K562 (cell line): ENCODE measurements at regions not wholly inside any gene's neighbourhood (a gene's known extent, or its start where the extent isn't known, plus 50 kb on each side); places are given as distances from the start of the nearest gene placed in this dataset.

ENCODE experiments used
- ATAC-seq: fragments of 200-7000 bp; cut with Tn5 transposase; 3 replicates; pipeline ENCODE4 v1.9.1; 2020; ENCODE audit warnings: moderate library complexity
- BruUV-seq: library from RNA; stranded (reverse); fragments of 400-500 nt; replicated peaks from 2 replicates; lab custom pipeline; 2021; lab: Mats Ljungman, UMichigan
- CTCF ChIA-PET: fragments of 300-600 bp; formaldehyde crosslinking; extraction: SDS; loops from one replicate; lab custom pipeline; 2021; ENCODE audit warnings: low intra/inter-chr PET ratio; lab: Yijun Ruan, JAX
- POLR2A ChIA-PET: fragments of 300-600, 350-650 bp; sonication (Branson Sonifier 250); formaldehyde crosslinking; extraction: SDS; loops from one replicate; lab custom pipeline; 2021; ENCODE audit warnings: antibody characterized with exemption, inconsistent platforms; lab: Yijun Ruan, JAX
- DNase-seq, 4 experiments: peaks; one replicate each; pipeline versions ENCODE4 v3.0.0 to v3.0.0-alpha.2; 2011 to 2018; ENCODE audit warnings: low spot score in 3 of 4, mixed read lengths in 3 of 4; ENCODE audit errors: extremely low read depth in 1 of 4
- FAIRE-seq: peaks from 2 replicates; lab custom pipeline; 2011; peaks lifted over from hg19 to GRCh38; lab: Jason Lieb, UNC
- H2AFZ ChIP-seq: 2 replicates; pipeline ENCODE4 v1.6.0; 2011; ENCODE audit warnings: low read depth, low read length, control low read depth, inconsistent platforms
- H3K27ac ChIP-seq: fragments of 200-600 bp; 3 replicates; pipeline ENCODE4 v1.8.0; 2011; ENCODE audit warnings: low read depth, mild to moderate bottlenecking, control low read depth, inconsistent platforms, low read length, moderate library complexity, mixed read lengths; ENCODE audit errors: extremely low read depth
- H3K27me3 ChIP-seq, 2 experiments: fragments of 300-600 bp in 1 of 2; 2 replicates in 1 of 2; 3 replicates in 1 of 2; pipeline versions ENCODE4 v1.6.0 to v1.8.0; 2011; ENCODE audit warnings: inconsistent platforms in 2 of 2, low read length in 2 of 2, mild to moderate bottlenecking in 1 of 2, mixed read lengths in 1 of 2, moderate library complexity in 1 of 2; ENCODE audit not compliant: control insufficient read depth in 2 of 2, insufficient read depth in 2 of 2
- H3K36me3 ChIP-seq: fragments of 300-600 bp; 3 replicates; pipeline ENCODE4 v1.8.0; 2011; ENCODE audit warnings: mild to moderate bottlenecking, low read length, inconsistent platforms; ENCODE audit not compliant: control insufficient read depth, insufficient read depth
- H3K4me1 ChIP-seq, 2 experiments: fragments of 200-600 bp in 1 of 2; replicated peaks in 1 of 2; 2 replicates in 1 of 2; 3 replicates in 1 of 2; pipeline versions ENCODE4 v1.5.1 to v1.8.0; 2011; ENCODE audit warnings: inconsistent platforms in 2 of 2, low read length in 2 of 2, mild to moderate bottlenecking in 1 of 2, mixed read lengths in 1 of 2, moderate library complexity in 1 of 2; ENCODE audit not compliant: control insufficient read depth in 2 of 2, insufficient read depth in 2 of 2
- H3K4me2 ChIP-seq: 2 replicates; pipeline ENCODE4 v1.6.1; 2011; ENCODE audit warnings: low read length, control low read depth, inconsistent platforms, mixed read lengths; ENCODE audit not compliant: insufficient read depth
- H3K4me3 ChIP-seq: fragments of 200-600 bp; sonication (generic), shearing (Covaris generic); 2 replicates; pipeline ENCODE4 v1.5.1; 2016; ENCODE audit warnings: control low read depth, inconsistent platforms
- H3K79me2 ChIP-seq: fragments of 200-600 bp; 3 replicates; pipeline ENCODE4 v1.8.0; 2011; ENCODE audit warnings: low read length, inconsistent platforms; ENCODE audit not compliant: control insufficient read depth, insufficient read depth
- H3K9ac ChIP-seq, 2 experiments: 2 replicates each; pipeline versions ENCODE4 v1.6.0 to v1.6.1; 2011; ENCODE audit warnings: low read depth in 2 of 2, low read length in 2 of 2, control low read depth in 1 of 2, inconsistent platforms in 1 of 2, mild to moderate bottlenecking in 1 of 2, mixed read lengths in 1 of 2; ENCODE audit not compliant: insufficient read depth in 1 of 2
- H3K9me1 ChIP-seq: one replicate; pipeline ENCODE4 v1.6.0; 2011; ENCODE audit warnings: inconsistent platforms, mild to moderate bottlenecking, low read length, moderate library complexity; ENCODE audit not compliant: control insufficient read depth, insufficient read depth
- H3K9me3 ChIP-seq: replicated peaks from 2 replicates; pipeline ENCODE4 v1.5.1; 2011; ENCODE audit warnings: low read depth, low read length, inconsistent platforms; ENCODE audit not compliant: control insufficient read depth, insufficient read depth
- H4K20me1 ChIP-seq: replicated peaks from 2 replicates; pipeline ENCODE4 v1.6.1; 2011; ENCODE audit warnings: low read length, inconsistent platforms, mixed read lengths; ENCODE audit not compliant: control insufficient read depth, insufficient read depth
- BCL6 ChIP-seq: fragments of 250-450 bp; sonication (Bioruptor Pico); IDR thresholded peaks from 2 replicates; pipeline ENCODE4 v1.4.0; 2020
- CBX3 ChIP-seq, 2 experiments: IDR thresholded peaks; 1 replicate in 1 of 2; 2 replicates in 1 of 2; pipeline ENCODE4 v1.6.1; 2012; ENCODE audit warnings: inconsistent platforms in 2 of 2, low read length in 2 of 2, borderline replicate concordance in 1 of 2, control low read depth in 1 of 2
- KAT8 ChIP-seq: fragments of 450-650 bp; IDR thresholded peaks from 2 replicates; pipeline ENCODE4 v1.6.1; 2016; ENCODE audit warnings: low read depth, mild to moderate bottlenecking
- RBM14 ChIP-seq: fragments of 200-400 bp; formaldehyde crosslinking; IDR thresholded peaks from 2 replicates; pipeline ENCODE4 v1.6.1; 2018; ENCODE audit warnings: low read depth, mild to moderate bottlenecking, low read length, moderate library complexity, borderline replicate concordance; ENCODE audit not compliant: insufficient read depth
- REST ChIP-seq, 2 experiments: fragments of 450-650 bp; formaldehyde crosslinking in 1 of 2; IDR thresholded peaks; 2 replicates each; pipeline versions ENCODE4 v1.4.0 to v1.6.1; 2014 to 2020; ENCODE audit warnings: mild to moderate bottlenecking in 2 of 2, borderline replicate concordance in 1 of 2, low read depth in 1 of 2
- RFX7 ChIP-seq: fragments of 250-450 bp; sonication (Bioruptor Pico); IDR thresholded peaks from 2 replicates; pipeline ENCODE4 v1.5.1; 2021; ENCODE audit warnings: mild to moderate bottlenecking
- SMARCA5 ChIP-seq: fragments of 450-650 bp; IDR thresholded peaks from 2 replicates; pipeline ENCODE4 v1.6.1; 2016
- TCF7 ChIP-seq: sonication (generic); IDR thresholded peaks from 2 replicates; pipeline ENCODE4 v1.6.1; 2016; ENCODE audit warnings: antibody characterized with exemption, borderline replicate concordance
- WHSC1 ChIP-seq: IDR thresholded peaks from one replicate; pipeline ENCODE4 v1.6.1; 2012; ENCODE audit warnings: low read length, control low read depth, inconsistent platforms
- ZNF707 ChIP-seq: fragments of 250-450 bp; sonication (Bioruptor Pico); conservative IDR thresholded peaks from 2 replicates; pipeline ENCODE4 v1.8.0; 2022; ENCODE audit warnings: inconsistent platforms, mild to moderate bottlenecking, moderate library complexity
- ZNF785 ChIP-seq: fragments of 250-450 bp; sonication (Bioruptor Pico); IDR thresholded peaks from 2 replicates; pipeline ENCODE4 v1.4.0; 2020; ENCODE audit warnings: mild to moderate bottlenecking
- in situ Hi-C: fragments of 300-500 bp; cut with MboI; formaldehyde crosslinking; loops from 4 replicates; pipeline ENCODE4 v1.15.0; 2018; ENCODE audit warnings: inconsistent platforms, mixed read lengths
- intact Hi-C: fragments of 100-400 bp; cut with micrococcal nuclease; formaldehyde crosslinking; loops from 2 replicates; pipeline ENCODE4 v1.14.2; 2022

DNA sequence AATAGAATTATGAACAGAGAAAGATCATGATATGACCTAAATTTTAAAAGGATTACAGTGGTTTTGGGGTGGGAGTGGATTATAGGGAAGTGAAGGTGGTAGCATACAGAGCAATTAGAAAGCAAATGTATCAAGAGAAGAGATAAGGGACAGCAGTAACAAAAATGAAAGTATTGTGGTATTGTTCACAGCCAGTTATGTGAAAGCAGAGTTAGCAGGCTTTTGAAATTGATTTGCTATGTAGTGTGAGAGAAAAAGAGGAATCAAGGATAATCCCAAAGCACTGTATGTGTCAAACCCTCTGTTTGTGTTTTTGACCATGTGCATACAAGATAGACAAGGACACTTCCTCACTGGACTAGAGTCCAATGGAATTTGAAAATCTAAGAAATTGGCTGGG lies 1721.4 kb downstream of the PCDH9 start:
- Histone ChIP-seq H3K4me2 (no peak overlapping the region), H4K20me1 (no peaks in the 10 kb centered on the region), H3K4me1 (no peaks in the 10 kb centered on the region), H3K27me3 (no peaks in the 10 kb centered on the region), H3K9me3 (no peaks in the 10 kb centered on the region), H3K36me3 (no peaks in the 10 kb centered on the region), H3K9me1 (no peaks in the 10 kb centered on the region), H2AFZ (no peak overlapping the region), H3K4me3 (no peak overlapping the region), H3K9ac (no peak overlapping the region), H3K79me2 (no peaks in the 10 kb centered on the region), H3K27ac (no peak overlapping the region)
- no peak for TF ChIP-seq TCF7
- TF ChIP-seq WHSC1, result no peak
- no peak for TF ChIP-seq RBM14
- ATAC-seq, result no peak
- no TSS peak for BruUV-seq
- FAIRE-seq, result no peak
- no peak for DNase-seq
- in situ Hi-C loops, result no loop called here
- CTCF ChIA-PET, result no interaction called here
- POLR2A ChIA-PET, result no interaction called here
- intact Hi-C loops, result no loop called here

- no TSS peak for BruUV-seq
- DNase-seq, result no peak
- no peaks in the 10 kb centered on the region for H3K9me1 ChIP-seq
- H3K4me3 ChIP-seq, result no peak overlapping the region
- no peak for ATAC-seq
- POLR2A ChIA-PET, result no interaction called here
- no peaks in the 10 kb centered on the region for H4K20me1 ChIP-seq
- in situ Hi-C loops (no loop called here), intact Hi-C loops (no loop called here)
- no peaks in the 10 kb centered on the region for H3K27me3 ChIP-seq
- H2AFZ ChIP-seq, result no peak overlapping the region
- H3K9me3 ChIP-seq, result no peaks in the 10 kb centered on the region
- no peaks in the 10 kb centered on the region for H3K36me3 ChIP-seq
- no peak overlapping the region for H3K4me2 ChIP-seq
- H3K27ac ChIP-seq, result no peak overlapping the region
- no peaks in the 10 kb centered on the region for H3K4me1 ChIP-seq
- H3K9ac ChIP-seq, result no peak overlapping the region
- CTCF ChIA-PET, result no interaction called here
- H3K79me2 ChIP-seq, result no peaks in the 10 kb centered on the region
- no peak for FAIRE-seq
- TF ChIP-seq BCL6 (no peak), SMARCA5 (no peak), KAT8 (no peak), CBX3 (IDR thresholded peaks at IDR 0.05; ENCODE audit: borderline replicate concordance in 1 of 2, low read length in 2 of 2) (no peak), ZNF707 (CRISPR knock-in tag) (no peak), REST (IDR thresholded peaks at IDR 0.05; ENCODE audit: borderline replicate concordance) (no peak), REST (CRISPR knock-in tag; IDR thresholded peaks at IDR 0.05; ENCODE audit: low read depth) (no peak), RFX7 (CRISPR knock-in tag) (no peak), ZNF785 (CRISPR knock-in tag) (no peak)
Measured at GRCh38 chr13:65508338-65508737, 1721.8 kb downstream of the PCDH9 start.
